NCI-H460 (cell line): ENCODE measurements at regions not wholly inside any gene's neighbourhood (a gene's known extent, or its start where the extent isn't known, plus 50 kb on each side); places are given as distances from the start of the nearest gene placed in this dataset.
"Not testable (repeated sequence)": the region's sequence is repeated elsewhere in the genome, so short reads cannot be mapped to it uniquely, and the experiment has no call there.

ENCODE experiments used
- DNase-seq: peaks from one replicate; pipeline ENCODE4 v3.0.0-alpha.2; 2016; ENCODE audit warnings: low read depth; ENCODE audit errors: extremely low read depth

GRCh38 chr2:4029081-4029480 lies 325.7 kb downstream of the DCDC2C start:
- no peak for DNase-seq

- DNase-seq, result no peak
Measured at GRCh38 chr2:4039896-4040295, 336.5 kb downstream of the DCDC2C start.

DNA sequence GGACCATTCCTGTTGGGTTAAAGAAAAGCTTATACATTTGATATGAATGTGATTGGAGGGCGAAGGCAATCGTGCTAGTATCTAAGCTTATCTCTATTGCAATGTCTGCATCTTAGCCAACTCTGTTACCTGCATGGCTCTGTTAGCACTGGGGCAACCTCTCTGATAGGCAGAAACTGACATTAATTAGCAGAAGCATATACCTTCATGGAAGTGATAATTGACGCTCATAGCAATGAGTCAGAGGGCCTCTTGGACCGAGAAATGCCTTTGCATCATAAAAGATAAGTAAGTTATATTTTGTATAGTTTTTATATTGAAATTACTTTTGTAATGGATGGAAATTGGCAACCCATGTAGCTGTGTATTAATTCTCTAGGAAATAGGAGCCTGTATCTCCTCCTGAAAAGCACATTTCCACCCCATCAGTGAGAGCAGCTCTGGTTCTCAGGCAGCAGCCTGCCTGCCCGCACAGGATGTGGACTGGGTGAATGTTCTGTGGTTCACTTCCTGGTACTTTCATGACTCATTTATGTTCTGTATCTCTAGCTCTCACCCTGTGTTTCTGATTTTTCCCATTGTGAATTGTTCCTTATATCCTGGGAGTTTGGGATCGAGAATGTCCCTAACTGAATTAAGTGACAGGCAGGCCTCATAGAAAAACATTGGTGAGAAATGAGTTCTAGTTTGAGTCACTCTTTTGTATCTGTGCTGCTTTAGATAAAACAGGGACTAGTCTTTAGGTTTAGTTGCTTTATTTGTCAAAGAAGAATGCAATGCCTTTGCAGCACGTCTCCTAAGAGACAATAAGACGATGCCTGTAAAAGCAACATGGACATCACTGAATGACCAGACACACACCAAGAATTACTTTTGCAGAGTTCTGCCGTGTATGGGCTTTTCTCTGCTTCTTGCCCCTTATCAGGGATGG lies 344.9 kb downstream of the DCDC2C start:
- no peak for DNase-seq

- no peak for DNase-seq
Measured at GRCh38 chr2:4049463-4049862, 346.1 kb downstream of the DCDC2C start.

DNA sequence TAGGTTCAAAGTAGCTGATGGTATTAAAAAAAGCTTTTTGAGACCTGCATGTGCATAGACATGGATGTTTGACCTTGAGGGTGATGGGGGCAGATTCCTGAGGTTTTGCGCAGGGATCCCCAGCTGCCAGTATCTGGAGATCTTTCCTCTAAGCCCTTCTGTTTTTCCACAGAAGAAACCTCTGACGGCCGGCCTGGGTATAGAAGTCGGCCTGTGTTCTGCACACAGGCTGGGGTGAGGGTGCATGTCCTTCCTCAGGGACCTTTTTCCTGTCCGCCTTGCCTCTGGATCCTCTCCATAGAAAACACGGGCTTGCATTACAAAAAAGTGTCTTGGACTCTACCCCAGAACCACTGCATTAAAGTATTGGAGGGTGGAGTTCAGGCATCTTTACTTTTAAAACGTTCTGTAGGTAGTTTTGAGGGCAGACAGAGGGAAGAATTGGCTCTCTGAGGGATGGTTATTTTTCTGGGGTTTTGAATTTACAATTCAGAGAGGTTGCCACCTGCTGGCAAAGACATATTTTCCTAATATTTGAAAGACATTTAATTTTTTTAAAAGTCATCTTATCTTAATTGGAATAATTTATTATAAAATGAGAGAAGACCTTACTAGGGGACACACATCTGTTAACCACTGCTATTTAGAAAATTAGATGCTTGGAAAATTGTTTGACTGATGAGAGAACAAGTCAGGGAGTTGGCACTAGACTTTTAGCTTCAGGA lies 350.6 kb downstream of the DCDC2C start:
- DNase-seq, result no peak

DNA sequence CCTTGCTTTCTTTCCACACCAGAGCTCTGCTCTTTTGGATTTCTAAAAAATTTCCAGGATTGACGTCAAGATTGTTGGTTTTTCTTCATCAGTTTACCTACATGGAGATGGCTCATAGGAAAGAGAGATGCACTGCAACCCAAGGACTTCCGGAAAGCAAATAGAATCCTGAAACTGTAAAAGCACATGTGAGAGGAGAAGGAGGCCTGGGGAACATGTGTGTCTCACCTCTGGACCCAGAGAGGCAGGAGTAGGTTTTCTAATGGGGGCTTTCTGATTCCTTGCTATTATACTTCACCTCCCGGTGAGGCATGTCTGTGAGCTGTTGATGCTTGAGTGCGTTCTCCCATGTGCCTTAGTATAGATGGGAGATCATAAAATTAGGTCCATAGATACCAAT lies 362.8 kb downstream of the DCDC2C start:
- DNase-seq, result no peak

DNA sequence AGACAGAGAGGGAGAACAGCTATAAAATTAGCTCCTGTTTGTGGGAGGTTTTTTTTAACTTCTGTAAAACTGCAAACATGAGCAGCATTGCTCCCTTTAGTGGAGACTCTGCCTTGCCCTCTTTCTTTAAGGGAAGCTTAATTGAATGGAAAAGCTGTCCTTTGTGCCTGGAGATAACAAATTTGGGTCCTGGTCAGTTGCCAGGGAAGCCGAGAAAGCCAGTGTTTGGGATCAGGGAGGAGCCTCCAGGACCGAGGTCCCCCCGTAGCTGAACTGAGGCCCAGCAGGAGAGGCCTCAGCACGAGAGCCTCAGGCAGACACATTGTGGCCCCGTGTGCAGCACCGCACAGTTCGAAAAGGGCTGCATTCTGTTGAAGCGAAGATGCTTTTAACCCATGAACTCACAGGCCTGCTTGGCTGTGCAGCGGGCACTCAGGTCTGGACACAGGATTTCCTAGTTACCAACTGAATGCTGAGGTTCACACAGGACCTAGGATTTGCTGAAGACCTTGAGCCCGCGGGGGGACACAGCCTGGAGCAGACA lies 369.7 kb downstream of the DCDC2C start:
- no peak for DNase-seq

DNA sequence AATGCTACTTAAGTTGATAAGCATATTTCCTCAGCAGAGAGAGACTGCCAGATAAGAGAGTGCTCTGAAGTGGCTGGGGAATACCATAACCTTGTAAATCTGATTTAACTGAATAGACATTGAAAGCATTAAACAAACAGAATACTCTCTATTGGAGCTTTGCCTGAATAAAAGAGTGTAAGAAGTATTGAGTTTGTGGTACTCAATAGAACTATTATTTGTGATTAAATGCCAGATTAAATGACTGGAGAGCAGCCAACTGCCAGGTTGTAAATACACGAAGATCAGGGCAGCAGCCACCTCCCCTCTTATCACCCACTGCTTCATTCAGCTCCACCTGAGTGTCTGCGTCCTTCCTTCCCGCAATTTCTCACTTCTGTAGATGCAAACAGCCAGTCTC lies 373.6 kb downstream of the DCDC2C start:
- DNase-seq, result no peak

DNA sequence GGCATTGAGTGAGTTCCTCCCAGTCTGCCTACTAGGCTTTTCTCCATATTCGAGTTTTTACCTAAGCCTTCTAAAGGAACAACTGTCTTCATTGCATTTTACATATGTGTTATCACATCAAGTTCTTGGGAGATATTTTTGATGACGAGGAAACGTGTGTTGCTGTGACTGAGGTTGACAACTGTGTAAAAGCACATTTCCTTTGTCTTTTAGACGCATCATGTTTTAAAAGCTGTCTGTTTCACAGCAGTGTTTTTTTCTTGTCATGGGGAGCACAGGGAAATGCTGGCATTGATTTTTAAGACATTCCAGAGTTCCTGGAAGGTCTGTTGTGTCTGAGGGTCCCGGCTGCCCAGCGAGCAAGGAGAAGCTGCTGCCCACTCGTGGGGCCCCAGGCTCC lies 381.8 kb downstream of the DCDC2C start:
- DNase-seq, result no peak

DNA sequence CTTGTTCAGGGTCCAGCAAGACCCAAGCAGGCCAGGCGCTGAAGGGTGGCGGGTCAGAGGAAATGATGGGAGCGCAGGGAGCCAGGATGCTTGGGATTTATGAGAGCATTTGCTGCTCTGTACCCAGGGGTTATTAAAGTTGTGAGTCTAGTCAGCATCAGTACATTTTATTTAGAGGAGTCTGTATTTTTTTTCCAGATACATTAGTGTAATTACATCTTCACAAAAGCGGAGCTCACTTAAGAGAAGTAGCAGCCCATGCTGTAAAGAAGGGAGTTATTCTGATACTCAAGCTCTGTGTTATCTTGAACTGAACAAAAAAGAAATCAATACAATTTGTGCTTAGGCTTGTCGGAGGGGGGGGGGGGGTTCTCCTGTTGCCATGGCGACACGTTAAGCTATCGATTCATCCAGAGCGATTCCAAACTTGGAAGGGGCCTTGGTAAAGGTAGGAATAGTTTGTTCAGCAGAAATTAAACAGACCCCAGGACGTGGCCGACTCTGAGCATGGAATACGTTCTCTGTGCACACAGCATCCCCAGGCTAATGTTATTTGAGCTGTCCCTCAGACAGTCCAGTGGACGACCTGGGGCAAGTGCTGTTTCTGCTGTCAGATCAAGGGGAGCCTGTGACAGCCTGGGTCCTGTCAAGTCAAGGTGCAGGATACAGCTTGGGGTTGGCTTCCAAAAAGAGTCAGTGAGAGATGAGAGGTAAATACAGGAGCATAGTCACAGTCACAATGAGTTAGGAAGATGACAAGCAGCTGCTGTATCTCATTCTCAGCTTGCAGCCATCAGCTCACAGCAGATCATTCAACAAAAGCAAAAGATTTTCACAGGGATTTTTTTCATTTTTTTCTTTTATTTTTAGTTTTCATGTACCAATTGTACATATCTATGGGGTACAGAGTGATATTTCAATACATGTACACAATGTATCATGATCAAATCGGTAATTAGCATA lies 387.6 kb downstream of the DCDC2C start:
- DNase-seq, result no peak

DNA sequence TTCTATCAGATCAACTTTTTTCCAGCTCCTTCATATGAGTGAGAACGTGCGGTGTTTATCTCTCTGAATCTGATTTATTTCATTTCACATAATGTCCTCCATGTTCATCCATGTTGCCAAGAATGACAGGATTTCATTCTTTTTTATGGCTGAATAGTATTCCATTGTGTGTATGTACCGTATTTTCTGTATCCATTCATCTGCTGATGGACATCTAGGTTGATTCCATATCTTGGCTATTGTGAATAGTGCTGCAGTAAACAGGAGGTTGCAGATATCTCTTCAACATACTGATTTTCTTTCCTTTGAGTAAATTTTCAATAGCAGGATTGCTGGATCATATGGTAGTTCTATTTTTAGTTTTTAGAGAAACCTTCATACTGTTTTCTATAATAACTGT lies 388.5 kb downstream of the DCDC2C start:
- no peak for DNase-seq

- DNase-seq, result no peak
Measured at GRCh38 chr2:4094743-4095142, 391.4 kb downstream of the DCDC2C start.

DNA sequence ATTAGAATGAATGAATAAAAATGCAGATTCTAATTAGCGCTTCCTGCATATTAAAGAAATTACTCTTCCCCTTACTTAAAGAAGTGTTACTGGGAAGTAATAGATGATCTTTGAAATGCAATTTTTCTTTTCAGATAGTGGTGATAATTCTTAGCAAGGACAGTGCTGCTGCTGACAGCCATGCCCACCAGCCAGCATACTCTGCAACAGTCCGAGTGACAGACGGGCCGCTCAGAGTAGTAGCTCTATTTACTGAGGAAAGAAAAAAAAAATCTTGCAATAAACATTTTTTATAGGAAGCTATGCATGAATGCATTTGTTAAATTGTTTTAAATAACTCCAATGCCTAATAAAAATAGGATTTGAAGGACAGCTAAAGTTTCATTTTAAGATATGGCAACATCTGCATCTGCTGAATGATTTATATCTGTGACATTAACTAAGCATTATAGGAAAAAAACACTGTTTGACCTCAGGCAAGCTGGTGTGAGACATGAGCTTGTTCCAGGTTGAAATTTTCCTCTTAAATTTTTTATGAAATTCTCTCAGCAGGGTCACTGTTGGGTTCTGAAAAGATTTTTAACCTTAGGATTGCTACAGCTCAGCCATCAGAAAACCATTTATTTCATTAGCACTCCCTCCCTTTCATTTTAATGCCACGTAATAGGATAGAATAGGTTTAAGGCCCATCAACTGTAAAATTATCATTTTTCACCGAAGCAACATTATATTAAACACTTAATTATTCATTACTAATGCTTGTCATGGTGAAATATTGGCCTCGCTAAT lies 393.8 kb downstream of the DCDC2C start:
- no peak for DNase-seq

DNA sequence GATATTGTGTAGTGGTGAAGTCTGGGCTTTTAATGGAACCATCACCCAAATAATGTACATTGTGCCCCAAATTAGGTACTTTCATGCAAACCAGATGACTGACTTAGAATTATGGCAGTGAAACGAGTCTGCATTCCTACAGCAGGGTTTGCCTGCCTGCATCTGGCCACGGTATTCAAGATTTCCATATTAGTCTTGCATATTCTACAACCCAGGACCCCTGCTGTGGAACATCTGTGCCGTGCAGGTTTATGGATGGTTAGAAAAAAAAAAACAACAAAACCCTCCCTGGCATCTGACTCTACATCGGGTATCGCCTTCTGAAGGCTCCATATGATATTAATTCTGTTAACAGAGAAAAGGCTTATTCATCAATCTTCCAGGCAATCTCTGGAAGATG lies 394.8 kb downstream of the DCDC2C start:
- no peak for DNase-seq

- DNase-seq, result no peak
Measured at GRCh38 chr2:4101936-4102335, 398.6 kb downstream of the DCDC2C start.

DNA sequence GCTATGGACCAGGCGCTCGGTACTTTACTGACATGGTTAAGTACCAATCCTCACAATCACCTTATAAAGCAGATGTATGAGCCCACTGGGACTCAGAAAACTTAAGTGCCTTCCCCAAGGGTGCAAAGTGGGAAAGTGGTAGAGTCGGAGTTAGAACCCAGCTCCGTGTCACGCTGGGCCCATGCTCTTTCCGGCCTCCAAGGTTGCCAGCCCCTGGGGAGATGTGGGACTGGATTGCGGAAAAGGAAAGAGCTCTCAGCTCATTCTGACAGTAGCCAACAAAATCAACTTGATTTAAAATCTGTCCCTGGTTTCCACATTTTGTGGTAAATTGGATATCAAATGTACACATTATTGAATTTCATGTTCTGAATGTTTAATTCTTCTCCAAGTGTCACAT lies 403.8 kb downstream of the DCDC2C start:
- DNase-seq, result no peak

- no peak for DNase-seq
Measured at GRCh38 chr2:4110273-4110672, 406.9 kb downstream of the DCDC2C start.

DNA sequence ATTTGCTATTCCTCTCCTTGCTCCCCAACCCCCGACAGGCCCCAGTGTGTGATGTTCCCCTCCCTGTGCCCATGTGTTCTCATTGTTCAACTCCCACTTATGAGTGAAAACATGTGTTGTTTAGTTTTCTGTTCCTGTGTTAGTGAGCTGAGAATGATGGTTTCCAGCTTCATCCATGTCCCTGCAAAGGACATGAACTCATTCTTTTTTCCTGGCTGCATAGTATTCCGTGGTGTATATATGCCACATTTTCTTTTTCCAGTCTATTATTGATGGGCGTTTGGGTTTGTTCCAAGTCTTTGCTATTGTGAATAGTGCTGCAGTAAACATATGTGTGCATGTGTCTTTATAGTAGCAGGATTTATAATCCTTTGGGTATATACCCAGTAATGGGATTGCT lies 412.1 kb downstream of the DCDC2C start:
- not testable (repeated sequence) for DNase-seq

DNA sequence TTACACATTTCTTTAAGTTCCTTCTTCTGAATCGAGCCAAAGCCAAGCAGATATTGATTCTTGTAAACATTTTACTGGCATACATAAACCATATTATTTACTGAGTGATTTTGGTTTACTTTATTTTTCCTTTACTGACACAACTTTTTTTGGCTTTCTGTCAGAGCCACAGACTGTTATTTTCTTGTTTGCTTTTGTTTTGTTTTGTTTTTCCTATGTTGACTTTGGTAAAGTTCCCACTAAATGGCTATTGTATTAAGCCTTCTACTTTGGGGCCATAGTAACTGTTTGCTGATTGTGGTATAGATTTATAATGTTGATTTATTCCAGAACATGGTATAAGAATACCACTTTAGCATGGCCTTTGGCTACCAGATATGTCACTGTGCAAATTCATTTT lies 419.4 kb downstream of the DCDC2C start:
- DNase-seq, result no peak

- no peak for DNase-seq
Measured at GRCh38 chr2:4130651-4131050, 427.3 kb downstream of the DCDC2C start.
